GM23338 (cell line): ENCODE measurements at regions not wholly inside any gene's neighbourhood (a gene's known extent, or its start where the extent isn't known, plus 50 kb on each side); places are given as distances from the start of the nearest gene placed in this dataset.

Experiments
- ATAC-seq: fragments of 200-7000 bp; cut with Tn5 transposase; 3 replicates; pipeline ENCODE4 v1.9.1; 2020
- DNase-seq: peaks from one replicate; pipeline ENCODE4 v3.0.0-alpha.2; 2015; ENCODE audit warnings: low spot score
- H2AFZ ChIP-seq: fragments of 200-600 bp; sonication (generic); 2 replicates; pipeline ENCODE4 v1.8.0; 2016; ENCODE audit warnings: antibody characterized with exemption, mild to moderate bottlenecking, moderate library complexity
- H3F3A ChIP-seq: fragments of 200-600 bp; sonication (generic); replicated peaks from 2 replicates; pipeline ENCODE4 v1.8.0; 2017; ENCODE audit warnings: antibody characterized with exemption, mixed run types, low read depth
- H3K27ac ChIP-seq: fragments of 200-600 bp; sonication (generic); 2 replicates; pipeline ENCODE4 v1.6.1; 2016; ENCODE audit warnings: low read depth
- H3K27me3 ChIP-seq: fragments of 200-600 bp; sonication (generic); 2 replicates; pipeline ENCODE4 v1.8.0; 2016; ENCODE audit warnings: mild to moderate bottlenecking, mixed run types, moderate library complexity; ENCODE audit not compliant: insufficient read depth
- H3K36me3 ChIP-seq: fragments of 200-600 bp; sonication (generic); 2 replicates; pipeline ENCODE4 v1.8.0; 2016; ENCODE audit warnings: mild to moderate bottlenecking; ENCODE audit not compliant: insufficient read depth
- H3K4me1 ChIP-seq: fragments of 200-600 bp; sonication (generic); 2 replicates; pipeline ENCODE4 v1.8.0; 2016; ENCODE audit warnings: mild to moderate bottlenecking, moderate library complexity; ENCODE audit not compliant: insufficient read depth
- H3K4me2 ChIP-seq: fragments of 200-600 bp; sonication (generic); 2 replicates; pipeline ENCODE4 v1.7.1; 2017; ENCODE audit warnings: mixed run types
- H3K4me3 ChIP-seq: fragments of 200-600 bp; sonication (generic); 2 replicates; pipeline ENCODE4 v1.6.1; 2016; ENCODE audit warnings: mixed run types
- H3K79me2 ChIP-seq: fragments of 200-600 bp; sonication (generic); replicated peaks from 2 replicates; pipeline ENCODE4 v1.8.0; 2017; ENCODE audit warnings: mild to moderate bottlenecking; ENCODE audit not compliant: insufficient read depth
- H3K9me2 ChIP-seq: fragments of 200-600 bp; sonication (generic); 2 replicates; pipeline ENCODE4 v1.8.0; 2017; ENCODE audit not compliant: insufficient read depth
- H4K20me1 ChIP-seq: fragments of 200-600 bp; sonication (generic); replicated peaks from 2 replicates; pipeline ENCODE4 v1.8.0; 2017; ENCODE audit warnings: mild to moderate bottlenecking; ENCODE audit not compliant: insufficient read depth
- H3K27ac Mint-ChIP-seq: 2 replicates; pipeline ENCODE4 v1.8.0; 2020; ENCODE audit warnings: inconsistent platforms, mild to moderate bottlenecking, moderate library complexity, mixed read lengths
- H3K27me3 Mint-ChIP-seq: 3 replicates; pipeline ENCODE4 v1.8.0; 2022; ENCODE audit warnings: low read depth, mild to moderate bottlenecking, moderate library complexity, mixed read lengths, inconsistent platforms; ENCODE audit not compliant: insufficient read depth, poor library complexity
- H3K36me3 Mint-ChIP-seq: 3 replicates; pipeline ENCODE4 v1.8.0; 2021; ENCODE audit warnings: low read depth, mild to moderate bottlenecking, inconsistent platforms, moderate library complexity, mixed read lengths
- H3K4me1 Mint-ChIP-seq: 3 replicates; pipeline ENCODE4 v1.8.0; 2020; ENCODE audit warnings: mild to moderate bottlenecking, inconsistent platforms, mixed read lengths
- H3K4me3 Mint-ChIP-seq: 3 replicates; pipeline ENCODE4 v1.8.0; 2021; ENCODE audit warnings: moderate library complexity, mild to moderate bottlenecking, inconsistent platforms, mixed read lengths
- H3K9me3 Mint-ChIP-seq: 3 replicates; pipeline ENCODE4 v1.8.0; 2020; ENCODE audit warnings: moderate library complexity, mild to moderate bottlenecking, inconsistent platforms, mixed read lengths
- JUNB ChIP-seq: IDR thresholded peaks from one replicate; pipeline ENCODE4 v1.6.1; 2016; ENCODE audit warnings: antibody characterized with exemption; ENCODE audit not compliant: unreplicated experiment
- NANOG ChIP-seq: IDR thresholded peaks from 2 replicates; pipeline ENCODE4 v1.6.1; 2016; ENCODE audit warnings: antibody characterized with exemption, borderline replicate concordance
- POLR2AphosphoS5 ChIP-seq: IDR thresholded peaks from 2 replicates; pipeline ENCODE4 v1.6.1; 2016; ENCODE audit warnings: antibody characterized with exemption, low read depth
- STAT1 ChIP-seq: IDR thresholded peaks from one replicate; pipeline ENCODE4 v1.6.1; 2016; ENCODE audit warnings: antibody characterized with exemption; ENCODE audit not compliant: unreplicated experiment
- TF ChIP-seq, protein P1 (sequence below): fragments of 250-450 bp; sonication (Bioruptor Pico); IDR thresholded peaks from 2 replicates; pipeline ENCODE4 v1.5.0; 2020; ENCODE audit warnings: mild to moderate bottlenecking, moderate library complexity
- TF ChIP-seq, protein P2 (sequence below): IDR thresholded peaks from one replicate; pipeline ENCODE4 v1.6.1; 2018; ENCODE audit warnings: antibody characterized with exemption; ENCODE audit not compliant: unreplicated experiment

DNA sequence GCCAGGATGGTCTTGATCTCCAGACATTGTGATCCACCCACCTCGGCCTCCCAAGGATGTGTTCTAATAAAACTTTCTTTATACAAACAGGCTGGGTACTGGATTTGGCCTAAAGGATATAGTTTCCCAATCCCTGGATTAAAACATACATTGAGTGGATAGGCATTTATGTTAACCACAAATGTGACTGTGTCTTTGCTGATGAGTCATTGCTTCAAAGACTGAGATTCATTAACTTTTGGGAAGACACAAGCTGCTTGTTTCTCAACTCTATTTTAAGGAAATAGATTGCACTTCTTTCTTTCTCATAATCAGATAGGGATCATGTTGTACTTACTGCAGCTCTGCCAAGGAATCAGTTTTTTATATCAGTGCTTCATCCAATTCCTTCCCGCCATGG lies 131.3 kb upstream of the AGA start (continued):
- TF ChIP-seq, protein P1, sequence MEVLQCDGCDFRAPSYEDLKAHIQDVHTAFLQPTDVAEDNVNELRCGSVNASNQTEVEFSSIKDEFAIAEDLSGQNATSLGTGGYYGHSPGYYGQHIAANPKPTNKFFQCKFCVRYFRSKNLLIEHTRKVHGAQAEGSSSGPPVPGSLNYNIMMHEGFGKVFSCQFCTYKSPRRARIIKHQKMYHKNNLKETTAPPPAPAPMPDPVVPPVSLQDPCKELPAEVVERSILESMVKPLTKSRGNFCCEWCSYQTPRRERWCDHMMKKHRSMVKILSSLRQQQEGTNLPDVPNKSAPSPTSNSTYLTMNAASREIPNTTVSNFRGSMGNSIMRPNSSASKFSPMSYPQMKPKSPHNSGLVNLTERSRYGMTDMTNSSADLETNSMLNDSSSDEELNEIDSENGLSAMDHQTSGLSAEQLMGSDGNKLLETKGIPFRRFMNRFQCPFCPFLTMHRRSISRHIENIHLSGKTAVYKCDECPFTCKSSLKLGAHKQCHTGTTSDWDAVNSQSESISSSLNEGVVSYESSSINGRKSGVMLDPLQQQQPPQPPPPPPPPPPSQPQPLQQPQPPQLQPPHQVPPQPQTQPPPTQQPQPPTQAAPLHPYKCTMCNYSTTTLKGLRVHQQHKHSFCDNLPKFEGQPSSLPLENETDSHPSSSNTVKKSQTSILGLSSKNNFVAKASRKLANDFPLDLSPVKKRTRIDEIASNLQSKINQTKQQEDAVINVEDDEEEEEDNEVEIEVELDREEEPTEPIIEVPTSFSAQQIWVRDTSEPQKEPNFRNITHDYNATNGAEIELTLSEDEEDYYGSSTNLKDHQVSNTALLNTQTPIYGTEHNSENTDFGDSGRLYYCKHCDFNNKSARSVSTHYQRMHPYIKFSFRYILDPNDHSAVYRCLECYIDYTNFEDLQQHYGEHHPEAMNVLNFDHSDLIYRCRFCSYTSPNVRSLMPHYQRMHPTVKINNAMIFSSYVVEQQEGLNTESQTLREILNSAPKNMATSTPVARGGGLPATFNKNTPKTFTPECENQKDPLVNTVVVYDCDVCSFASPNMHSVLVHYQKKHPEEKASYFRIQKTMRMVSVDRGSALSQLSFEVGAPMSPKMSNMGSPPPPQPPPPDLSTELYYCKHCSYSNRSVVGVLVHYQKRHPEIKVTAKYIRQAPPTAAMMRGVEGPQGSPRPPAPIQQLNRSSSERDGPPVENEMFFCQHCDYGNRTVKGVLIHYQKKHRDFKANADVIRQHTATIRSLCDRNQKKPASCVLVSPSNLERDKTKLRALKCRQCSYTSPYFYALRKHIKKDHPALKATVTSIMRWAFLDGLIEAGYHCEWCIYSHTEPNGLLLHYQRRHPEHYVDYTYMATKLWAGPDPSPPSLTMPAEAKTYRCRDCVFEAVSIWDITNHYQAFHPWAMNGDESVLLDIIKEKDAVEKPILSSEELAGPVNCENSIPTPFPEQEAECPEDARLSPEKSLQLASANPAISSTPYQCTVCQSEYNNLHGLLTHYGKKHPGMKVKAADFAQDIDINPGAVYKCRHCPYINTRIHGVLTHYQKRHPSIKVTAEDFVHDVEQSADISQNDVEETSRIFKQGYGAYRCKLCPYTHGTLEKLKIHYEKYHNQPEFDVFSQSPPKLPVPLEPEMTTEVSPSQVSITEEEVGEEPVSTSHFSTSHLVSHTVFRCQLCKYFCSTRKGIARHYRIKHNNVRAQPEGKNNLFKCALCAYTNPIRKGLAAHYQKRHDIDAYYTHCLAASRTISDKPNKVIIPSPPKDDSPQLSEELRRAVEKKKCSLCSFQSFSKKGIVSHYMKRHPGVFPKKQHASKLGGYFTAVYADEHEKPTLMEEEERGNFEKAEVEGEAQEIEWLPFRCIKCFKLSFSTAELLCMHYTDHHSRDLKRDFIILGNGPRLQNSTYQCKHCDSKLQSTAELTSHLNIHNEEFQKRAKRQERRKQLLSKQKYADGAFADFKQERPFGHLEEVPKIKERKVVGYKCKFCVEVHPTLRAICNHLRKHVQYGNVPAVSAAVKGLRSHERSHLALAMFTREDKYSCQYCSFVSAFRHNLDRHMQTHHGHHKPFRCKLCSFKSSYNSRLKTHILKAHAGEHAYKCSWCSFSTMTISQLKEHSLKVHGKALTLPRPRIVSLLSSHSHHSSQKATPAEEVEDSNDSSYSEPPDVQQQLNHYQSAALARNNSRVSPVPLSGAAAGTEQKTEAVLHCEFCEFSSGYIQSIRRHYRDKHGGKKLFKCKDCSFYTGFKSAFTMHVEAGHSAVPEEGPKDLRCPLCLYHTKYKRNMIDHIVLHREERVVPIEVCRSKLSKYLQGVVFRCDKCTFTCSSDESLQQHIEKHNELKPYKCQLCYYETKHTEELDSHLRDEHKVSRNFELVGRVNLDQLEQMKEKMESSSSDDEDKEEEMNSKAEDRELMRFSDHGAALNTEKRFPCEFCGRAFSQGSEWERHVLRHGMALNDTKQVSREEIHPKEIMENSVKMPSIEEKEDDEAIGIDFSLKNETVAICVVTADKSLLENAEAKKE = no peak
- TF ChIP-seq POLR2AphosphoS5 = no peak
- no peak for TF ChIP-seq JUNB
- TF ChIP-seq, protein P2, sequence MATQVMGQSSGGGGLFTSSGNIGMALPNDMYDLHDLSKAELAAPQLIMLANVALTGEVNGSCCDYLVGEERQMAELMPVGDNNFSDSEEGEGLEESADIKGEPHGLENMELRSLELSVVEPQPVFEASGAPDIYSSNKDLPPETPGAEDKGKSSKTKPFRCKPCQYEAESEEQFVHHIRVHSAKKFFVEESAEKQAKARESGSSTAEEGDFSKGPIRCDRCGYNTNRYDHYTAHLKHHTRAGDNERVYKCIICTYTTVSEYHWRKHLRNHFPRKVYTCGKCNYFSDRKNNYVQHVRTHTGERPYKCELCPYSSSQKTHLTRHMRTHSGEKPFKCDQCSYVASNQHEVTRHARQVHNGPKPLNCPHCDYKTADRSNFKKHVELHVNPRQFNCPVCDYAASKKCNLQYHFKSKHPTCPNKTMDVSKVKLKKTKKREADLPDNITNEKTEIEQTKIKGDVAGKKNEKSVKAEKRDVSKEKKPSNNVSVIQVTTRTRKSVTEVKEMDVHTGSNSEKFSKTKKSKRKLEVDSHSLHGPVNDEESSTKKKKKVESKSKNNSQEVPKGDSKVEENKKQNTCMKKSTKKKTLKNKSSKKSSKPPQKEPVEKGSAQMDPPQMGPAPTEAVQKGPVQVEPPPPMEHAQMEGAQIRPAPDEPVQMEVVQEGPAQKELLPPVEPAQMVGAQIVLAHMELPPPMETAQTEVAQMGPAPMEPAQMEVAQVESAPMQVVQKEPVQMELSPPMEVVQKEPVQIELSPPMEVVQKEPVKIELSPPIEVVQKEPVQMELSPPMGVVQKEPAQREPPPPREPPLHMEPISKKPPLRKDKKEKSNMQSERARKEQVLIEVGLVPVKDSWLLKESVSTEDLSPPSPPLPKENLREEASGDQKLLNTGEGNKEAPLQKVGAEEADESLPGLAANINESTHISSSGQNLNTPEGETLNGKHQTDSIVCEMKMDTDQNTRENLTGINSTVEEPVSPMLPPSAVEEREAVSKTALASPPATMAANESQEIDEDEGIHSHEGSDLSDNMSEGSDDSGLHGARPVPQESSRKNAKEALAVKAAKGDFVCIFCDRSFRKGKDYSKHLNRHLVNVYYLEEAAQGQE = no peak

DNA sequence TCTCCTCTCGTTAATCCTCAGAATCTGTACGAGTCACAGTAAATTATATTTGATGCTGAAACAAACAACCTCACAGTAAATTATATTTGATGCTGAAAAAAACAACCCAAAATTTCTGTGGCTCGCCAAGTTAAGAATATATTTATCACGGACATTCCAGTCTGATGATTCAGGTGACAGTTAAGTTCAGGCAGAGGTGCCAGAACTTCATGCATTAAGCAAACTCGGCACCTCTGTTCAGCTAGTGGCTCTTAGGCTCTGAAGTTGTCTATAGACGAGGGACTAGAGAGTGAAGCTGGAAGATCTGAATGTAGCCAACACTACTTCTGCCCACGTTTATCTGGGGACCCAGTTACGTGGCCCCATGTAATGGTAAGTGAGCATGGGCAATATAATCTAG lies 132.2 kb upstream of the AGA start:
- Histone ChIP-seq H3K79me2 (no peaks in the 10 kb centered on the region), H3K36me3 (no peaks in the 10 kb centered on the region), H3K4me1 (no peaks in the 10 kb centered on the region), H3K27ac (no peak overlapping the region), H3K27me3 (no peaks in the 10 kb centered on the region), H3K4me3 (no peak overlapping the region), H4K20me1 (no peaks in the 10 kb centered on the region), H3K4me2 (no peak overlapping the region), H2AFZ (no peak overlapping the region), H3F3A (no peaks in the 10 kb centered on the region), H3K9me2 (no peaks in the 10 kb centered on the region)
- DNase-seq = no peak
- no peak for ATAC-seq
- H3K27ac Mint-ChIP-seq = no peak overlapping the region
- no peaks in the 10 kb centered on the region for H3K27me3 Mint-ChIP-seq
- H3K4me3 Mint-ChIP-seq = no peak overlapping the region
- peaks cover 11% of the 10 kb centered on the region; the same call in 2 of the 3 replicates for H3K4me1 Mint-ChIP-seq
- no peaks in the 10 kb centered on the region for H3K36me3 Mint-ChIP-seq
- H3K9me3 Mint-ChIP-seq = peaks cover 2% of the 10 kb centered on the region; the same call in 1 of the 3 replicates
- TF ChIP-seq NANOG = no peak
- no peak for TF ChIP-seq STAT1
- TF ChIP-seq, protein P1 = no peak
